ENCODE measurements at regions not wholly inside any gene's neighbourhood (a gene's known extent, or its start where the extent isn't known, plus 50 kb on each side); places are given as distances from the start of the nearest gene placed in this dataset.

DNA sequence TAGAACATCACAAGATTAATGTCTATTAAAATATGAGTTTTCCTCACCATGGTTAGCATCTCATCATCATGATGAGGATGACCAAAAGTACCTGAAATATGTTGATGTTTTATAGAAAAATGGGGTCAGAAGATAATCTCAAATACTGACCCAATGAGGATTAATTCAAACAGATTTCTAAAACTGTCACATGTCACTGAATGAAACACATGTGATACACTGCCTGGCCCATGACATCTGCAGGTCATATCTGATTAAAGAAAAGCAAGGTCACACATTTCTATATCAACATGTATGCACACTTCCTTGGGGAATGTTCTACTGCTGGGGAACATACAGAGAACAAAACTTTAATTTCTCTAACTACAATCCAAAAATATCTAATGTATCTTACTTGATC is 470.6 kb upstream of the ADGRL2 start:
- H3K4me3 ChIP-seq: no peak overlapping the region
- ATAC-seq (no peak), DNase-seq (no peak)
- no peaks in the 10 kb centered on the region for H3K27me3 ChIP-seq
- H3K27ac ChIP-seq: no peak overlapping the region
- no peaks in the 10 kb centered on the region for H3K9me3 ChIP-seq
- intact Hi-C loops (cut with DNase I): no loop called here
- TF ChIP-seq, protein P1, sequence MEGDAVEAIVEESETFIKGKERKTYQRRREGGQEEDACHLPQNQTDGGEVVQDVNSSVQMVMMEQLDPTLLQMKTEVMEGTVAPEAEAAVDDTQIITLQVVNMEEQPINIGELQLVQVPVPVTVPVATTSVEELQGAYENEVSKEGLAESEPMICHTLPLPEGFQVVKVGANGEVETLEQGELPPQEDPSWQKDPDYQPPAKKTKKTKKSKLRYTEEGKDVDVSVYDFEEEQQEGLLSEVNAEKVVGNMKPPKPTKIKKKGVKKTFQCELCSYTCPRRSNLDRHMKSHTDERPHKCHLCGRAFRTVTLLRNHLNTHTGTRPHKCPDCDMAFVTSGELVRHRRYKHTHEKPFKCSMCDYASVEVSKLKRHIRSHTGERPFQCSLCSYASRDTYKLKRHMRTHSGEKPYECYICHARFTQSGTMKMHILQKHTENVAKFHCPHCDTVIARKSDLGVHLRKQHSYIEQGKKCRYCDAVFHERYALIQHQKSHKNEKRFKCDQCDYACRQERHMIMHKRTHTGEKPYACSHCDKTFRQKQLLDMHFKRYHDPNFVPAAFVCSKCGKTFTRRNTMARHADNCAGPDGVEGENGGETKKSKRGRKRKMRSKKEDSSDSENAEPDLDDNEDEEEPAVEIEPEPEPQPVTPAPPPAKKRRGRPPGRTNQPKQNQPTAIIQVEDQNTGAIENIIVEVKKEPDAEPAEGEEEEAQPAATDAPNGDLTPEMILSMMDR (IDR thresholded peaks at IDR 0.05): no peak
- no peaks in the 10 kb centered on the region for H3K36me3 ChIP-seq
- H3K4me1 ChIP-seq: no peaks in the 10 kb centered on the region

GRCh38 chr1:81329041-81329440 is 471.7 kb upstream of the ADGRL2 start:
- no peak overlapping the region for H3K4me3 ChIP-seq
- H3K27ac ChIP-seq: no peak overlapping the region
- no peak for ATAC-seq
- no peaks in the 10 kb centered on the region for H3K36me3 ChIP-seq
- H3K27me3 ChIP-seq: no peaks in the 10 kb centered on the region
- no peaks in the 10 kb centered on the region for H3K4me1 ChIP-seq
- TF ChIP-seq, protein P1 (IDR thresholded peaks at IDR 0.05): no peak
- intact Hi-C loops (cut with DNase I): no loop called here
- no peaks in the 10 kb centered on the region for H3K9me3 ChIP-seq
- DNase-seq: no peak

GRCh38 chr1:81327743-81328142 is 473.0 kb upstream of the ADGRL2 start:
- Histone ChIP-seq H3K4me3 (no peak overlapping the region), H3K27ac (no peak overlapping the region), H3K4me1 (no peaks in the 10 kb centered on the region), H3K9me3 (no peaks in the 10 kb centered on the region), H3K27me3 (no peaks in the 10 kb centered on the region), H3K36me3 (no peaks in the 10 kb centered on the region)
- DNase-seq (no peak), ATAC-seq (no peak)
- intact Hi-C loops (cut with DNase I): no loop called here
- TF ChIP-seq, protein P1 (IDR thresholded peaks at IDR 0.05): no peak

DNA sequence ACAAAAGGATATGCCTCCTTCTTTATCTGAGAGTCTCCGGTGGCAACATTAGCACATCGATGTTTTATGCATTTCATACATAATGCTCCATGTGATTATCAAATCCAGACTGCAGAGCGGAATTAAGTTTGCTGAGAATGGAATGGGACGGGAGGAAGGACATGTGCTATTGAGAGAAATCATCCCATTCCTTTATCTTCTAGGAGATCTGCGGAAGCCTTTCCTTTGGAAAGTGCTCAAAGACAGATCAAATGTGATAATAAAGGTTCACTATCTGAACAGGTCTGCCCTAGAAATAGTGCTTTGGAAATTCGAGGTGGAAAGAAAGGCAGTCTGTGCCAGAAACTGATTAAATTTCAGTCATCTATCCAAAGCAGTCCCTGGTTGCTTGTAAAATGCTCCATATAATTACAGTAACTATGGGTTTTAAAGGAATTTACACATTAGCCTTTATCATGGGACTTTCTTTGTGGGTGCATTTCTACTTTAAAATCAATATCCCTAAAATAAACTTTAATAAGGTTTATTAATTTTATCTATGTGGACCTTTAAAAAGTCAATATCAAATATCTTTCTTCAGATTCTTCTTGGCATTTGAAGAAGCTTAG is 473.5 kb upstream of the ADGRL2 start:
- ATAC-seq: no peak
- no peak for DNase-seq
- Histone ChIP-seq H3K4me3 (no peak overlapping the region), H3K9me3 (no peaks in the 10 kb centered on the region), H3K36me3 (no peaks in the 10 kb centered on the region), H3K4me1 (no peaks in the 10 kb centered on the region), H3K27ac (no peak overlapping the region), H3K27me3 (no peaks in the 10 kb centered on the region)
- intact Hi-C loops (cut with DNase I): no loop called here
- TF ChIP-seq, protein P1 (IDR thresholded peaks at IDR 0.05): no peak

DNA sequence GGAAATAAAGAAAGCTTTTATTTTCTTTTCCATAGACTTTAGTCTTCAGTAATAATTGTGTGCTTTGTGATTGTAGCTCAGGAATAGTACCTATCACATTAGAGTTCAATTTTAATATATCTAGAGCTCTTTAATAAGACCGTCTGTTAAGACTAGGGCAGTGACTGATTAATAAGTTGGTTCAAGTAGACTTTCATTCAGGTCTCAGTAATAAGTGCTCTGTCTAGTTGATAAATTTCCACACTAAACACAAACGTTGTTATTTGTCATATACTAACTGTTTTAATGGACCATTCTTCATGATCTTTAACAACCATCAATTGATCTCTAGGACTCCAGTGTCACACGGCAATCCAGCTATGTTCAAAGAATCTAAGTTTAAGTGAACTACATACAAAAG is 474.5 kb upstream of the ADGRL2 start:
- Histone ChIP-seq H3K27ac (no peak overlapping the region), H3K27me3 (no peaks in the 10 kb centered on the region), H3K36me3 (no peaks in the 10 kb centered on the region), H3K9me3 (no peaks in the 10 kb centered on the region), H3K4me3 (no peak overlapping the region), H3K4me1 (no peaks in the 10 kb centered on the region)
- DNase-seq: no peak
- no peak for ATAC-seq
- intact Hi-C loops (cut with DNase I): no loop called here
- TF ChIP-seq, protein P1 (IDR thresholded peaks at IDR 0.05): no peak

DNA sequence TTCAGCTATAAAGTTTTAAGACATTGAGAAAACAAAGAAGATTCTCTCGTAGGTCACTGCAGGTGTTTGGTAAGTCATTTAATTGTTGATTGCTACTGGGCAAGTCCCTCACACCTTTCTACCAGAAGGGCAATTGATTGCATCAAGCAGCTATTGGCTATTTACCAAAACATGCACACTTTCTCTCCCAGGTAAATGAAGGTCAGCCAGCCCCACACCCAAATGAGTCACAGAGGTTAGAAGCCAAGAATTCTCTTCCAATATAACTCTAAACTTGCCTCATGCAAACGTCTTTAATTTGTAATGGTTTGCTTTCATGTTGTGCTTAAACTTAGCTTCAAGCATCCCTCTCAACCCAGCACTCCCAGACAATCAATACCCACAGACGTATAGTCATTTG is 475.3 kb upstream of the ADGRL2 start:
- H3K9me3 ChIP-seq: no peaks in the 10 kb centered on the region
- intact Hi-C loops (cut with DNase I): no loop called here
- no peak overlapping the region for H3K27ac ChIP-seq
- ATAC-seq (no peak), DNase-seq (no peak)
- TF ChIP-seq, protein P1 (IDR thresholded peaks at IDR 0.05): no peak
- H3K27me3 ChIP-seq: no peaks in the 10 kb centered on the region
- no peaks in the 10 kb centered on the region for H3K4me1 ChIP-seq
- H3K4me3 ChIP-seq: no peak overlapping the region
- H3K36me3 ChIP-seq: no peaks in the 10 kb centered on the region
